ENCODE measurements at regions not wholly inside any gene's neighbourhood (a gene's known extent, or its start where the extent isn't known, plus 50 kb on each side); places are given as distances from the start of the nearest gene placed in this dataset.

DNA sequence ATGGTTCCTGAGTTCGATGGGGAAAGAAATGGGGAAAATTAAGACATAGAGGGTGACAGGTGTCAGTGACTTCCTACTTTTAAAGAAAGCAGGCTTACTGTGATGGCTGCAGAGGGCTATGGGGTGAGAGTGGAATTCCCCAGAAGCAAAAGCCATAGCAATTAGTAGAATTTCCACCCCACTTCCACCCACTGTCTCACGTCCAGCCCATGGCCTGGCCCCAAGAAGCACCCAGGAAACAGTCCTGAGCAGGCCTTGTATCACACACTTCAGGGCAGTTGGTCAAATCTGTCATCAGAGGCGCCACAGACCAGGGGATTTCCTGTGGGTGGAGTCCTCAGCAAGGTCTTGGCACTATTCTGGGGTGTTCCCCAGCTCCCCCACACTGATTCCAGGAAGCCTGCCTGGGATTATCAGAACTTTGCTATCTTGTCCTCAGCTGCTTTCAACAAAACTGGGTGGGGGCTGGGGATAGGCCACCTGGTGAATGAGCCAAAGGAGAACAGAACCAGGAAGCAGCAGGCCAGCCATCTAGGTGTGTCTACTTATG is 120.1 kb upstream of the CCND2 start:
- no peak for TF ChIP-seq EZH2phosphoT487 (IDR thresholded peaks at IDR 0.05; ENCODE audit: borderline replicate concordance, low read depth)
- no peak for TF ChIP-seq CHD2 (IDR thresholded peaks at IDR 0.05; ENCODE audit: low read length, partially characterized antibody)
- TF ChIP-seq RFX5 (IDR thresholded peaks at IDR 0.05; ENCODE audit: low read length), result no peak
- no peak for TF ChIP-seq RCOR1 (IDR thresholded peaks at IDR 0.05; ENCODE audit: low read length)
- no peak for TF ChIP-seq JUND (IDR thresholded peaks at IDR 0.05)
- TF ChIP-seq, protein P1, sequence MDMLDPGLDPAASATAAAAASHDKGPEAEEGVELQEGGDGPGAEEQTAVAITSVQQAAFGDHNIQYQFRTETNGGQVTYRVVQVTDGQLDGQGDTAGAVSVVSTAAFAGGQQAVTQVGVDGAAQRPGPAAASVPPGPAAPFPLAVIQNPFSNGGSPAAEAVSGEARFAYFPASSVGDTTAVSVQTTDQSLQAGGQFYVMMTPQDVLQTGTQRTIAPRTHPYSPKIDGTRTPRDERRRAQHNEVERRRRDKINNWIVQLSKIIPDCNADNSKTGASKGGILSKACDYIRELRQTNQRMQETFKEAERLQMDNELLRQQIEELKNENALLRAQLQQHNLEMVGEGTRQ (IDR thresholded peaks at IDR 0.05; ENCODE audit: borderline replicate concordance, low read depth, low read length), result no peak
- TF ChIP-seq RXRA (IDR thresholded peaks at IDR 0.05; ENCODE audit: borderline replicate concordance, low read depth), result no peak
- TF ChIP-seq NRF1 (IDR thresholded peaks at IDR 0.05; ENCODE audit: low read depth, low read length), result no peak
- TF ChIP-seq, protein P2, sequence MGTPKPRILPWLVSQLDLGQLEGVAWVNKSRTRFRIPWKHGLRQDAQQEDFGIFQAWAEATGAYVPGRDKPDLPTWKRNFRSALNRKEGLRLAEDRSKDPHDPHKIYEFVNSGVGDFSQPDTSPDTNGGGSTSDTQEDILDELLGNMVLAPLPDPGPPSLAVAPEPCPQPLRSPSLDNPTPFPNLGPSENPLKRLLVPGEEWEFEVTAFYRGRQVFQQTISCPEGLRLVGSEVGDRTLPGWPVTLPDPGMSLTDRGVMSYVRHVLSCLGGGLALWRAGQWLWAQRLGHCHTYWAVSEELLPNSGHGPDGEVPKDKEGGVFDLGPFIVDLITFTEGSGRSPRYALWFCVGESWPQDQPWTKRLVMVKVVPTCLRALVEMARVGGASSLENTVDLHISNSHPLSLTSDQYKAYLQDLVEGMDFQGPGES (IDR thresholded peaks at IDR 0.05; ENCODE audit: low read depth, low read length), result no peak
- no peak for TF ChIP-seq SIN3A (IDR thresholded peaks at IDR 0.05; ENCODE audit: borderline replicate concordance, low read depth, low read length)
- no peak for TF ChIP-seq GATA2 (CRISPR knock-in tag; IDR thresholded peaks at IDR 0.05)
- no peak for TF ChIP-seq POLR2AphosphoS5 (IDR thresholded peaks at IDR 0.05; ENCODE audit: low read depth, low read length)
- TF ChIP-seq, protein P3, sequence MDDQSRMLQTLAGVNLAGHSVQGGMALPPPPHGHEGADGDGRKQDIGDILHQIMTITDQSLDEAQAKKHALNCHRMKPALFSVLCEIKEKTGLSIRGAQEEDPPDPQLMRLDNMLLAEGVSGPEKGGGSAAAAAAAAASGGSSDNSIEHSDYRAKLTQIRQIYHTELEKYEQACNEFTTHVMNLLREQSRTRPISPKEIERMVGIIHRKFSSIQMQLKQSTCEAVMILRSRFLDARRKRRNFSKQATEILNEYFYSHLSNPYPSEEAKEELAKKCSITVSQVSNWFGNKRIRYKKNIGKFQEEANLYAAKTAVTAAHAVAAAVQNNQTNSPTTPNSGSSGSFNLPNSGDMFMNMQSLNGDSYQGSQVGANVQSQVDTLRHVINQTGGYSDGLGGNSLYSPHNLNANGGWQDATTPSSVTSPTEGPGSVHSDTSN (IDR thresholded peaks at IDR 0.05), result no peak
- TF ChIP-seq, protein P4, sequence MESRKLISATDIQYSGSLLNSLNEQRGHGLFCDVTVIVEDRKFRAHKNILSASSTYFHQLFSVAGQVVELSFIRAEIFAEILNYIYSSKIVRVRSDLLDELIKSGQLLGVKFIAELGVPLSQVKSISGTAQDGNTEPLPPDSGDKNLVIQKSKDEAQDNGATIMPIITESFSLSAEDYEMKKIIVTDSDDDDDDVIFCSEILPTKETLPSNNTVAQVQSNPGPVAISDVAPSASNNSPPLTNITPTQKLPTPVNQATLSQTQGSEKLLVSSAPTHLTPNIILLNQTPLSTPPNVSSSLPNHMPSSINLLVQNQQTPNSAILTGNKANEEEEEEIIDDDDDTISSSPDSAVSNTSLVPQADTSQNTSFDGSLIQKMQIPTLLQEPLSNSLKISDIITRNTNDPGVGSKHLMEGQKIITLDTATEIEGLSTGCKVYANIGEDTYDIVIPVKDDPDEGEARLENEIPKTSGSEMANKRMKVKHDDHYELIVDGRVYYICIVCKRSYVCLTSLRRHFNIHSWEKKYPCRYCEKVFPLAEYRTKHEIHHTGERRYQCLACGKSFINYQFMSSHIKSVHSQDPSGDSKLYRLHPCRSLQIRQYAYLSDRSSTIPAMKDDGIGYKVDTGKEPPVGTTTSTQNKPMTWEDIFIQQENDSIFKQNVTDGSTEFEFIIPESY (IDR thresholded peaks at IDR 0.05; ENCODE audit: borderline replicate concordance, low read depth), result no peak
- TF ChIP-seq, protein P5, sequence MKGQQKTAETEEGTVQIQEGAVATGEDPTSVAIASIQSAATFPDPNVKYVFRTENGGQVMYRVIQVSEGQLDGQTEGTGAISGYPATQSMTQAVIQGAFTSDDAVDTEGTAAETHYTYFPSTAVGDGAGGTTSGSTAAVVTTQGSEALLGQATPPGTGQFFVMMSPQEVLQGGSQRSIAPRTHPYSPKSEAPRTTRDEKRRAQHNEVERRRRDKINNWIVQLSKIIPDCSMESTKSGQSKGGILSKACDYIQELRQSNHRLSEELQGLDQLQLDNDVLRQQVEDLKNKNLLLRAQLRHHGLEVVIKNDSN (IDR thresholded peaks at IDR 0.05; ENCODE audit: borderline replicate concordance, low read depth), result no peak
- TF ChIP-seq ELF1 (IDR thresholded peaks at IDR 0.05), result no peak
- TF ChIP-seq SMC3 (IDR thresholded peaks at IDR 0.05; ENCODE audit: low read depth, low read length), result no peak
- no peak for TF ChIP-seq RAD21 (IDR thresholded peaks at IDR 0.05; ENCODE audit: low read length)
- no peak for TF ChIP-seq FOXM1 (IDR thresholded peaks at IDR 0.05; ENCODE audit: low read depth)
- ChIA-PET CTCF (no interaction called here), POLR2A (no interaction called here)
- no peaks in the 10 kb centered on the region for H3K9me3 ChIP-seq
- DNase-seq, result no peak
- H3K9ac ChIP-seq, result no peak overlapping the region
- peaks cover 19% of the 10 kb centered on the region; the same call in 1 of the 2 replicates for H3K27me3 ChIP-seq (ENCODE audit: insufficient read depth)
- no peaks in the 10 kb centered on the region for H3F3A ChIP-seq (replicated peaks; ENCODE audit: insufficient read depth)
- H2AFZ ChIP-seq (ENCODE audit: low read depth), result no peak overlapping the region
- H3K36me3 ChIP-seq (replicated peaks in 1 of 2; ENCODE audit: control insufficient read depth in 1 of 2, insufficient read depth in 2 of 2, low read length in 1 of 2), result no peaks in the 10 kb centered on the region
- H3K79me2 ChIP-seq (ENCODE audit: insufficient read depth), result no peaks in the 10 kb centered on the region
- no peak overlapping the region for H3K27ac ChIP-seq (ENCODE audit: low read depth in 2 of 2, low read length in 1 of 2)
- H3K4me3 ChIP-seq (ENCODE audit: low read depth in 2 of 2, low read length in 1 of 2), result no peak overlapping the region
- no peaks in the 10 kb centered on the region for H3K9me2 ChIP-seq
- H3K4me1 ChIP-seq (ENCODE audit: control insufficient read depth in 1 of 2, insufficient read depth in 2 of 2, low read depth in 1 of 2, low read length in 1 of 2), result no peaks in the 10 kb centered on the region
- H4K20me1 ChIP-seq (ENCODE audit: insufficient read depth), result no peaks in the 10 kb centered on the region
- 1% methylated on average over 3 of the region's 3 CpGs for WGBS (ENCODE audit: low lambda C conversion rate)
- no peak overlapping the region for H3K4me2 ChIP-seq
